ENCODE measurements at regions not wholly inside any gene's neighbourhood (a gene's known extent, or its start where the extent isn't known, plus 50 kb on each side); places are given as distances from the start of the nearest gene placed in this dataset.

DNA sequence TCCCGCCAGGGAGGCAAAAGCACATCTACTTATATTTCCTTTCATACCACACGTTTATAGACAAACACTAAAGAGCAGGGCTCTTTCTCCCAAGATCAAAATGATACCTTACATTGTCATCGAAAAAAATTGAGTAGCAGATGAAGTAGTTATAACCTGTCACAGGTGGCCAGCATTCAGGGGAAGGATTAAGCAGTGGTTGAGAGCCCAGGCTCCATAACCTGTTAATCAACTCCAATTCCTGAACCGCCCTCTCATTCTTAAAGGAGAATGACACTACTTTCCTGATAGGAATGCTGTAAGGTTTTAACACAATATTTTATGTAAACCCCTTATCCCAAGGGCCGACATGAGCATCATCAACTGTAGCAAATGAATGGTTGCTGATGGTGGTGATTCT, 268.9 kb upstream of the KCNIP4 start:
- Histone ChIP-seq H3K27me3 (ENCODE audit: insufficient read depth, low read length) (no peaks in the 10 kb centered on the region), H3K9me3 (ENCODE audit: insufficient read depth, low read depth, low read length) (no peaks in the 10 kb centered on the region), H3K36me3 (ENCODE audit: insufficient read depth, low read depth, low read length) (no peaks in the 10 kb centered on the region), H3K4me1 (ENCODE audit: insufficient read depth, low read length) (no peaks in the 10 kb centered on the region), H3K9ac (ENCODE audit: low read depth, low read length) (no peak overlapping the region), H3K27ac (ENCODE audit: low read length) (no peak overlapping the region), H3K4me3 (ENCODE audit: low read length) (no peak overlapping the region)

GRCh38 chr4:22216278-22216677, 267.7 kb upstream of the KCNIP4 start:
- H3K9me3 ChIP-seq (ENCODE audit: insufficient read depth, low read depth, low read length), result no peaks in the 10 kb centered on the region

GRCh38 chr4:22215084-22215483, 266.5 kb upstream of the KCNIP4 start:
- H3K27ac ChIP-seq (ENCODE audit: low read length), result no peak overlapping the region
- no peak overlapping the region for H3K9ac ChIP-seq (ENCODE audit: low read depth, low read length)
- no peaks in the 10 kb centered on the region for H3K4me1 ChIP-seq (ENCODE audit: insufficient read depth, low read length)
- no peaks in the 10 kb centered on the region for H3K9me3 ChIP-seq (ENCODE audit: insufficient read depth, low read depth, low read length)
- no peaks in the 10 kb centered on the region for H3K36me3 ChIP-seq (ENCODE audit: insufficient read depth, low read depth, low read length)
- no peak overlapping the region for H3K4me3 ChIP-seq (ENCODE audit: low read length)
- no peaks in the 10 kb centered on the region for H3K27me3 ChIP-seq (ENCODE audit: insufficient read depth, low read length)

More at GRCh38 chr4:22216278-22216677, 267.7 kb upstream of the KCNIP4 start:
- no peak overlapping the region for H3K27ac ChIP-seq (ENCODE audit: low read length)
- no peak overlapping the region for H3K9ac ChIP-seq (ENCODE audit: low read depth, low read length)
- no peak overlapping the region for H3K4me3 ChIP-seq (ENCODE audit: low read length)
- H3K36me3 ChIP-seq (ENCODE audit: insufficient read depth, low read depth, low read length), result no peaks in the 10 kb centered on the region
- no peaks in the 10 kb centered on the region for H3K27me3 ChIP-seq (ENCODE audit: insufficient read depth, low read length)
- no peaks in the 10 kb centered on the region for H3K4me1 ChIP-seq (ENCODE audit: insufficient read depth, low read length)

DNA sequence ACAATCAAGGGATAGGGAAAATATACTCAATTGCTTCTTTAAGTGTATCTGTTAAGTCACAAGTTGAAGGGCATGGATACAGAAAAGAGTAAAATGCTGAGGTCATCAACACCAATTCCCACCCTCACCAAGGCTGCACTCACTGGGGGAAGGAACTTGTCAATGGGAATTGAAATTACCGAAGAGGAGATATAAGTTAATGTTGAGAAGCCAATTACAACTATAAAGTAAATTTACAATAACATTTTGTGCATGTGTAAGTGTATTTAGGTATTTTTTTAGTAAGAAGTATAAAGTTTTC, 255.1 kb upstream of the KCNIP4 start:
- Histone ChIP-seq H3K4me3 (ENCODE audit: low read length) (no peak overlapping the region), H3K27me3 (ENCODE audit: insufficient read depth, low read length) (no peaks in the 10 kb centered on the region), H3K4me1 (ENCODE audit: insufficient read depth, low read length) (no peaks in the 10 kb centered on the region), H3K9me3 (ENCODE audit: insufficient read depth, low read depth, low read length) (no peaks in the 10 kb centered on the region), H3K9ac (ENCODE audit: low read depth, low read length) (no peak overlapping the region), H3K36me3 (ENCODE audit: insufficient read depth, low read depth, low read length) (no peaks in the 10 kb centered on the region), H3K27ac (ENCODE audit: low read length) (no peak overlapping the region)

- H3K9ac ChIP-seq (ENCODE audit: low read depth, low read length), result no peak overlapping the region
- H3K27ac ChIP-seq (ENCODE audit: low read length), result no peak overlapping the region
- H3K9me3 ChIP-seq (ENCODE audit: insufficient read depth, low read depth, low read length), result no peaks in the 10 kb centered on the region
- H3K4me3 ChIP-seq (ENCODE audit: low read length), result no peak overlapping the region
- no peaks in the 10 kb centered on the region for H3K4me1 ChIP-seq (ENCODE audit: insufficient read depth, low read length)
- H3K36me3 ChIP-seq (ENCODE audit: insufficient read depth, low read depth, low read length), result no peaks in the 10 kb centered on the region
- no peaks in the 10 kb centered on the region for H3K27me3 ChIP-seq (ENCODE audit: insufficient read depth, low read length)
Measured at GRCh38 chr4:22202975-22203710, 254.6 kb upstream of the KCNIP4 start.

GRCh38 chr4:22202246-22202974, 253.8 kb upstream of the KCNIP4 start:
- H3K4me3 ChIP-seq (ENCODE audit: low read length), result no peak overlapping the region
- no peaks in the 10 kb centered on the region for H3K4me1 ChIP-seq (ENCODE audit: insufficient read depth, low read length)
- no peaks in the 10 kb centered on the region for H3K36me3 ChIP-seq (ENCODE audit: insufficient read depth, low read depth, low read length)
- H3K27me3 ChIP-seq (ENCODE audit: insufficient read depth, low read length), result no peaks in the 10 kb centered on the region
- H3K27ac ChIP-seq (ENCODE audit: low read length), result no peak overlapping the region
- H3K9me3 ChIP-seq (ENCODE audit: insufficient read depth, low read depth, low read length), result no peaks in the 10 kb centered on the region
- H3K9ac ChIP-seq (ENCODE audit: low read depth, low read length), result no peak overlapping the region

GRCh38 chr4:22201256-22201655, 252.7 kb upstream of the KCNIP4 start:
- H3K9ac ChIP-seq (ENCODE audit: low read depth, low read length), result no peak overlapping the region
- no peaks in the 10 kb centered on the region for H3K4me1 ChIP-seq (ENCODE audit: insufficient read depth, low read length)
- H3K36me3 ChIP-seq (ENCODE audit: insufficient read depth, low read depth, low read length), result no peaks in the 10 kb centered on the region
- no peak overlapping the region for H3K27ac ChIP-seq (ENCODE audit: low read length)
- no peaks in the 10 kb centered on the region for H3K27me3 ChIP-seq (ENCODE audit: insufficient read depth, low read length)
- no peaks in the 10 kb centered on the region for H3K9me3 ChIP-seq (ENCODE audit: insufficient read depth, low read depth, low read length)
- H3K4me3 ChIP-seq (ENCODE audit: low read length), result no peak overlapping the region

- no peaks in the 10 kb centered on the region for H3K27me3 ChIP-seq (ENCODE audit: insufficient read depth, low read length)
- H3K4me3 ChIP-seq (ENCODE audit: low read length), result no peak overlapping the region
- no peaks in the 10 kb centered on the region for H3K9me3 ChIP-seq (ENCODE audit: insufficient read depth, low read depth, low read length)
- no peak overlapping the region for H3K9ac ChIP-seq (ENCODE audit: low read depth, low read length)
- peaks cover 10% of the 10 kb centered on the region; the same call in 1 of the 2 replicates for H3K4me1 ChIP-seq (ENCODE audit: insufficient read depth, low read length)
- H3K36me3 ChIP-seq (ENCODE audit: insufficient read depth, low read depth, low read length), result no peaks in the 10 kb centered on the region
- H3K27ac ChIP-seq (ENCODE audit: low read length), result no peak overlapping the region
Measured at GRCh38 chr4:22196551-22196950, 248.0 kb upstream of the KCNIP4 start.

GRCh38 chr4:22192084-22192511, 243.5 kb upstream of the KCNIP4 start:
- H3K9me3 ChIP-seq (ENCODE audit: insufficient read depth, low read depth, low read length), result no peaks in the 10 kb centered on the region; the same call in 1 of the 2 replicates
- H3K36me3 ChIP-seq (ENCODE audit: insufficient read depth, low read depth, low read length), result no peaks in the 10 kb centered on the region
- peaks cover 27% of the 10 kb centered on the region for H3K4me1 ChIP-seq (ENCODE audit: insufficient read depth, low read length)
- H3K4me3 ChIP-seq (ENCODE audit: low read length), result peak overlapping the region; percentile 15; the same call in 1 of the 2 replicates
- H3K9ac ChIP-seq (ENCODE audit: low read depth, low read length), result peak overlapping the region; percentile 7; the same call in 1 of the 2 replicates
- H3K27me3 ChIP-seq (ENCODE audit: insufficient read depth, low read length), result no peaks in the 10 kb centered on the region
- no peak overlapping the region for H3K27ac ChIP-seq (ENCODE audit: low read length)

DNA sequence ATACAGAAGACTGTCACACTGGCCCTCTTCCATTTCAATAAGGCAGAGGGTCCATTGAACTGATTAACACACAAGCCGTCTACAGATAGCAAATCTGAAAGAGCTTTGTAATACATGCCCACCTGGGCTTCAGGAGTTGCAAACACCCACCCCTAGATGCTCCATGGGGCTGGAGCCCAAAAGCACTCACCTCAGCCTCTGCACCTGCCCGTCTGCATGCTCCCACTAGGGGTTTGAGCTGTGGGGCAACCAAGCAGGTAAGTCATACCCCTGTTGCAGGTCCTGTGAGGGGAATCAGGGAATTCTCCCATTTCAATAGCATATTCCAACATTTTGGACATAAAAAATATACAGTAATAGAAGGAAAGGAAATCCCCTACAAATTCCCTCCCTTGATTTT, 243.0 kb upstream of the KCNIP4 start:
- Histone ChIP-seq H3K27me3 (ENCODE audit: insufficient read depth, low read length) (no peaks in the 10 kb centered on the region), H3K9ac (ENCODE audit: low read depth, low read length) (no peak overlapping the region; the same call in 1 of the 2 replicates), H3K9me3 (ENCODE audit: insufficient read depth, low read depth, low read length) (no peaks in the 10 kb centered on the region; the same call in 1 of the 2 replicates), H3K36me3 (ENCODE audit: insufficient read depth, low read depth, low read length) (no peaks in the 10 kb centered on the region), H3K4me1 (ENCODE audit: insufficient read depth, low read length) (peaks cover 32% of the 10 kb centered on the region), H3K27ac (ENCODE audit: low read length) (no peak overlapping the region), H3K4me3 (ENCODE audit: low read length) (peak overlapping the region; percentile 15; the same call in 1 of the 2 replicates)

- no peak overlapping the region for H3K27ac ChIP-seq (ENCODE audit: low read length)
- H3K27me3 ChIP-seq (ENCODE audit: insufficient read depth, low read length), result no peaks in the 10 kb centered on the region
- peaks cover 36% of the 10 kb centered on the region for H3K4me1 ChIP-seq (ENCODE audit: insufficient read depth, low read length)
- H3K9ac ChIP-seq (ENCODE audit: low read depth, low read length), result no peak overlapping the region
- H3K9me3 ChIP-seq (ENCODE audit: insufficient read depth, low read depth, low read length), result no peaks in the 10 kb centered on the region; the same call in 1 of the 2 replicates
- no peaks in the 10 kb centered on the region for H3K36me3 ChIP-seq (ENCODE audit: insufficient read depth, low read depth, low read length)
- no peak overlapping the region for H3K4me3 ChIP-seq (ENCODE audit: low read length)
Measured at GRCh38 chr4:22190855-22191254, 242.3 kb upstream of the KCNIP4 start.
